IMR-90 (cell line): ENCODE measurements at regions not wholly inside any gene's neighbourhood (a gene's known extent, or its start where the extent isn't known, plus 50 kb on each side); places are given as distances from the start of the nearest gene placed in this dataset.
"Not testable (repeated sequence)": the region's sequence is repeated elsewhere in the genome, so short reads cannot be mapped to it uniquely, and the experiment has no call there.

ENCODE experiments used
- ATAC-seq: fragments of 200-7000 bp; cut with Tn5 transposase; 2 replicates; pipeline ENCODE4 v1.9.1; 2020; ENCODE audit warnings: low read depth, mild to moderate bottlenecking, moderate library complexity
- BruUV-seq: library from RNA; stranded (reverse); fragments of 400-500 nt; replicated peaks from 2 replicates; lab custom pipeline; 2021; lab: Mats Ljungman, UMichigan
- CTCF ChIA-PET: fragments of 300-600 bp; formaldehyde crosslinking; extraction: SDS; loops from one replicate; lab custom pipeline; 2021; ENCODE audit warnings: antibody characterized with exemption; lab: Yijun Ruan, JAX
- POLR2A ChIA-PET: fragments of 300-600 bp; sonication (Branson Sonifier 250); formaldehyde crosslinking; loops from one replicate; lab custom pipeline; 2022; ENCODE audit warnings: antibody characterized with exemption; ENCODE audit not compliant: unreplicated experiment; lab: Charles Lee
- DNase-seq: peaks from one replicate; pipeline ENCODE4 v3.0.0; 2013
- H2AFZ ChIP-seq: replicated peaks from 2 replicates; pipeline ENCODE3; 2013; ENCODE audit warnings: low read length, mild to moderate bottlenecking; ENCODE audit not compliant: poor library complexity
- H2AK5ac ChIP-seq: 2 replicates; pipeline ENCODE4 v1.6.1; 2013; ENCODE audit warnings: low read depth, low read length, inconsistent platforms
- H2AK9ac ChIP-seq: replicated peaks from 2 replicates; pipeline ENCODE3; 2013; ENCODE audit warnings: mild to moderate bottlenecking, low read depth, low read length, moderate library complexity; ENCODE audit not compliant: poor library complexity
- H2BK120ac ChIP-seq: 2 replicates; pipeline ENCODE4 v1.6.1; 2013; ENCODE audit warnings: low read depth, low read length, inconsistent platforms
- H2BK15ac ChIP-seq: 3 replicates; pipeline ENCODE4 v1.6.1; 2013; ENCODE audit warnings: low read depth, low read length, inconsistent platforms
- H2BK20ac ChIP-seq: 2 replicates; pipeline ENCODE4 v1.6.1; 2013; ENCODE audit warnings: low read depth, mild to moderate bottlenecking, inconsistent platforms, low read length, moderate library complexity
- H2BK5ac ChIP-seq: 2 replicates; pipeline ENCODE4 v1.6.1; 2013; ENCODE audit warnings: mild to moderate bottlenecking, low read depth, low read length, inconsistent platforms; ENCODE audit not compliant: poor library complexity, severe bottlenecking
- H3K14ac ChIP-seq: replicated peaks from 2 replicates; pipeline ENCODE4 v1.6.1; 2013; ENCODE audit warnings: low read depth, low read length, inconsistent platforms
- H3K18ac ChIP-seq: 2 replicates; pipeline ENCODE4 v1.6.1; 2013; ENCODE audit warnings: low read depth, low read length, control low read depth
- H3K23ac ChIP-seq: 2 replicates; pipeline ENCODE4 v1.6.1; 2013; ENCODE audit warnings: low read depth, low read length, inconsistent platforms
- H3K27ac ChIP-seq: 2 replicates; pipeline ENCODE4 v1.5.1; 2013; ENCODE audit warnings: mild to moderate bottlenecking, control low read depth, low read length; ENCODE audit not compliant: insufficient read depth
- H3K27me3 ChIP-seq: 2 replicates; pipeline ENCODE4 v1.6.1; 2013; ENCODE audit warnings: low read length; ENCODE audit not compliant: control insufficient read depth, insufficient read depth
- H3K36me3 ChIP-seq: 2 replicates; pipeline ENCODE4 v1.6.1; 2013; ENCODE audit warnings: low read length, mixed read lengths; ENCODE audit not compliant: control insufficient read depth, insufficient read depth
- H3K4ac ChIP-seq: 2 replicates; pipeline ENCODE4 v1.6.1; 2013; ENCODE audit warnings: low read depth, low read length, inconsistent platforms
- H3K4me1 ChIP-seq: 2 replicates; pipeline ENCODE4 v1.6.1; 2013; ENCODE audit warnings: low read length, mixed read lengths; ENCODE audit not compliant: control insufficient read depth, insufficient read depth
- H3K4me2 ChIP-seq: 2 replicates; pipeline ENCODE4 v1.6.1; 2013; ENCODE audit warnings: low read depth, mild to moderate bottlenecking, control low read depth, low read length, moderate library complexity
- H3K4me3 ChIP-seq: 2 replicates; pipeline ENCODE4 v1.5.1; 2013; ENCODE audit warnings: low read depth, mild to moderate bottlenecking, control low read depth, low read length, moderate library complexity; ENCODE audit not compliant: insufficient read depth
- H3K56ac ChIP-seq: 2 replicates; pipeline ENCODE4 v1.6.1; 2013; ENCODE audit warnings: low read length, inconsistent platforms; ENCODE audit not compliant: insufficient read depth; ENCODE audit errors: extremely low read depth
- H3K79me1 ChIP-seq, 2 experiments: 2 replicates each; pipeline ENCODE4 v1.6.1; 2013; ENCODE audit warnings: low read length in 2 of 2, inconsistent platforms in 1 of 2, low read depth in 1 of 2
- H3K9ac ChIP-seq: 2 replicates; pipeline ENCODE4 v1.6.1; 2013; ENCODE audit warnings: low read depth, low read length, control low read depth
- H3K9me1 ChIP-seq: 2 replicates; pipeline ENCODE4 v1.6.1; 2013; ENCODE audit warnings: low read length, inconsistent platforms; ENCODE audit not compliant: insufficient read depth
- H3K9me3 ChIP-seq: 2 replicates; pipeline ENCODE4 v1.6.1; 2013; ENCODE audit warnings: low read length; ENCODE audit not compliant: control insufficient read depth, insufficient read depth
- H4K20me1 ChIP-seq: 2 replicates; pipeline ENCODE4 v1.6.1; 2013; ENCODE audit warnings: low read length, inconsistent platforms; ENCODE audit not compliant: insufficient read depth
- H4K5ac ChIP-seq: 2 replicates; pipeline ENCODE4 v1.6.1; 2013; ENCODE audit warnings: mild to moderate bottlenecking, low read depth, low read length, control low read depth
- H4K8ac ChIP-seq, 2 experiments: 2 replicates each; pipeline ENCODE4 v1.6.1; 2013; ENCODE audit warnings: low read depth in 2 of 2, low read length in 2 of 2, control low read depth in 1 of 2, inconsistent platforms in 1 of 2
- H4K91ac ChIP-seq: 2 replicates; pipeline ENCODE4 v1.6.1; 2013; ENCODE audit warnings: low read depth, low read length, inconsistent platforms; ENCODE audit not compliant: insufficient read depth
- WGBS, 2 experiments: methylation state at CpG; one replicate each; pipeline versions ENCODE4 v1.1.5 to v1.1.7; 2013; ENCODE audit warnings: missing lambda C conversion rate in 2 of 2; ENCODE audit not compliant: insufficient read length in 1 of 2; ENCODE audit errors: extremely low coverage in 2 of 2; 5-methylcytosine and 5-hydroxymethylcytosine counted together
- dilution Hi-C: fragments of 300-500 bp; cut with HindIII; formaldehyde crosslinking; loops from one replicate; pipeline ENCODE4 v1.14.3; 2018; ENCODE audit warnings: low sequenced_read_pairs; ENCODE audit not compliant: unreplicated experiment
- in situ Hi-C: fragments of 300-500 bp; cut with MboI; formaldehyde crosslinking; loops from 3 replicates; pipeline ENCODE4 v1.14.3; 2019; ENCODE audit warnings: low sequenced_read_pairs, inconsistent platforms, mixed read lengths
- intact Hi-C: fragments of 100-400 bp; cut with micrococcal nuclease; formaldehyde crosslinking; loops from 2 replicates; pipeline ENCODE4 v1.10.0; 2022

GRCh38 chr16:88156640-88157283 lies 205.5 kb downstream of the BANP start:
- H3K4me3 ChIP-seq, H2AFZ ChIP-seq, H4K20me1 ChIP-seq, H4K5ac ChIP-seq, intact Hi-C loops, H3K18ac ChIP-seq, H3K9me1 ChIP-seq, H3K14ac ChIP-seq, CTCF ChIA-PET, DNase-seq, H3K4ac ChIP-seq, H3K27ac ChIP-seq, ATAC-seq, H4K8ac ChIP-seq, H2AK9ac ChIP-seq, H3K4me2 ChIP-seq, H2BK20ac ChIP-seq, H4K91ac ChIP-seq, H3K4me1 ChIP-seq, H2BK5ac ChIP-seq, H3K23ac ChIP-seq, H3K79me1 ChIP-seq, H3K9me3 ChIP-seq, H2BK15ac ChIP-seq, H2BK120ac ChIP-seq, POLR2A ChIA-PET, BruUV-seq, H3K36me3 ChIP-seq, H3K27me3 ChIP-seq, H2AK5ac ChIP-seq, H3K56ac ChIP-seq, in situ Hi-C loops, H3K9ac ChIP-seq, dilution Hi-C loops: not testable (repeated sequence)
- WGBS, 2 experiments, result 90% methylated on average over 2 of the region's 14 CpGs; no CpG with 5 or more reads in 1 of the 2 experiments

GRCh38 chr16:88157686-88158085 lies 206.5 kb downstream of the BANP start:
- H3K27ac ChIP-seq, H2AFZ ChIP-seq, H4K91ac ChIP-seq, H4K5ac ChIP-seq, H4K20me1 ChIP-seq, H2AK5ac ChIP-seq, H4K8ac ChIP-seq, H3K9ac ChIP-seq, H3K36me3 ChIP-seq, H3K23ac ChIP-seq, H3K27me3 ChIP-seq, H2BK120ac ChIP-seq, DNase-seq, BruUV-seq, H2AK9ac ChIP-seq, H3K4me1 ChIP-seq, H3K9me1 ChIP-seq, H3K14ac ChIP-seq, ATAC-seq, H3K79me1 ChIP-seq, H2BK20ac ChIP-seq, dilution Hi-C loops, H2BK15ac ChIP-seq, H3K4me2 ChIP-seq, in situ Hi-C loops, H3K18ac ChIP-seq, H3K4ac ChIP-seq, intact Hi-C loops, H3K4me3 ChIP-seq, CTCF ChIA-PET, H2BK5ac ChIP-seq, POLR2A ChIA-PET, H3K56ac ChIP-seq, H3K9me3 ChIP-seq: not testable (repeated sequence)
- no CpG with 5 or more reads among the region's 12 CpGs for whole genome bisulfite sequencing, 2 experiments
